Liver (tissue), 8 donors: ENCODE measurements at regions not wholly inside any gene's neighbourhood (a gene's known extent, or its start where the extent isn't known, plus 50 kb on each side); places are given as distances from the start of the nearest gene placed in this dataset.

Experiments
- DNase-seq: peaks from one replicate; pipeline ENCODE4 v3.0.0-alpha.2; 2017; ENCODE audit warnings: low spot score
- H3K27ac ChIP-seq, 2 donors: one replicate each; pipeline ENCODE4 v1.7.0; 2013; ENCODE audit warnings: inconsistent platforms in 2 of 2, low read length in 2 of 2, control low read depth in 1 of 2, low read depth in 1 of 2, mild to moderate bottlenecking in 1 of 2
- H3K27me3 ChIP-seq, 4 donors: one replicate each; pipeline versions ENCODE4 v1.6.1 to v1.7.0; 2013; ENCODE audit warnings: low read length in 3 of 4, inconsistent platforms in 1 of 4, mild to moderate bottlenecking in 1 of 4, moderate library complexity in 1 of 4; ENCODE audit not compliant: control insufficient read depth in 4 of 4, insufficient read depth in 4 of 4
- H3K36me3 ChIP-seq, 4 donors: one replicate each; pipeline versions ENCODE4 v1.6.1 to v1.7.0; 2013; ENCODE audit warnings: low read length in 3 of 4, mild to moderate bottlenecking in 3 of 4, low read depth in 1 of 4, moderate library complexity in 1 of 4; ENCODE audit not compliant: control insufficient read depth in 4 of 4, insufficient read depth in 3 of 4
- H3K4me1 ChIP-seq, 4 donors: one replicate each; pipeline versions ENCODE4 v1.6.1 to v1.7.0; 2013; ENCODE audit warnings: low read length in 3 of 4, mild to moderate bottlenecking in 3 of 4, moderate library complexity in 1 of 4; ENCODE audit not compliant: control insufficient read depth in 4 of 4, insufficient read depth in 4 of 4
- H3K4me3 ChIP-seq, 3 donors: one replicate each; pipeline versions ENCODE4 v1.6.1 to v1.7.0; 2013; ENCODE audit warnings: low read length in 3 of 3, control low read depth in 1 of 3, low read depth in 1 of 3, mild to moderate bottlenecking in 1 of 3
- H3K9ac ChIP-seq, 2 donors: one replicate each; pipeline ENCODE4 v1.7.0; 2013; ENCODE audit warnings: low read length in 2 of 2, mild to moderate bottlenecking in 2 of 2, moderate library complexity in 2 of 2, control low read depth in 1 of 2, low read depth in 1 of 2
- H3K9me3 ChIP-seq, 4 donors: one replicate each; pipeline versions ENCODE4 v1.6.1 to v1.7.0; 2013; ENCODE audit warnings: low read length in 3 of 4; ENCODE audit not compliant: control insufficient read depth in 4 of 4
- FOXA2 ChIP-seq: IDR thresholded peaks from 2 replicates; pipeline ENCODE4 v1.6.1; 2016; ENCODE audit warnings: antibody characterized with exemption
- HNF4A ChIP-seq, 2 donors: conservative IDR thresholded peaks; 2 replicates each; pipeline ENCODE4 v1.6.1; 2016; ENCODE audit warnings: antibody characterized with exemption in 2 of 2, mild to moderate bottlenecking in 2 of 2
- JUND ChIP-seq, 2 donors: IDR thresholded peaks; 2 replicates each; pipeline ENCODE4 v1.6.1; 2016; ENCODE audit warnings: antibody characterized with exemption in 2 of 2
- MAX ChIP-seq: IDR thresholded peaks from 2 replicates; pipeline ENCODE4 v1.6.1; 2016; ENCODE audit warnings: antibody characterized with exemption
- NR2F2 ChIP-seq: IDR thresholded peaks from 2 replicates; pipeline ENCODE4 v1.6.1; 2016; ENCODE audit warnings: antibody characterized with exemption
- RXRA ChIP-seq, 2 donors: IDR thresholded peaks; 2 replicates each; pipeline ENCODE4 v1.6.1; 2017 to 2018; ENCODE audit warnings: antibody characterized with exemption in 2 of 2, mild to moderate bottlenecking in 1 of 2
- SP1 ChIP-seq: IDR thresholded peaks from 2 replicates; pipeline ENCODE4 v1.6.1; 2018; ENCODE audit warnings: antibody characterized with exemption, mild to moderate bottlenecking
- TAF1 ChIP-seq: conservative IDR thresholded peaks from 2 replicates; pipeline ENCODE4 v1.6.1; 2016; ENCODE audit warnings: antibody characterized with exemption, mild to moderate bottlenecking
- YY1 ChIP-seq: IDR thresholded peaks from 2 replicates; pipeline ENCODE4 v1.6.1; 2016; ENCODE audit warnings: antibody characterized with exemption, mild to moderate bottlenecking
- ZBTB33 ChIP-seq: IDR thresholded peaks from 2 replicates; pipeline ENCODE4 v1.6.1; 2016; ENCODE audit warnings: antibody characterized with exemption
- WGBS: extraction: QIAGEN DNeasy Blood & Tissue Kit; methylation state at CpG from one replicate; pipeline ENCODE4 v1.1.7; 2013; 5-methylcytosine and 5-hydroxymethylcytosine counted together
- TF ChIP-seq, protein P1 (sequence below): fragments of 150-350 bp; IDR thresholded peaks from 2 replicates; pipeline ENCODE4 v1.5.1; 2017; ENCODE audit warnings: improper control_type of control experiment, low read depth, low read length; ENCODE audit not compliant: missing input control
- TF ChIP-seq, protein P2 (sequence below): IDR thresholded peaks from 2 replicates; pipeline ENCODE4 v1.6.1; 2016; ENCODE audit warnings: antibody characterized with exemption, mild to moderate bottlenecking
- TF ChIP-seq, protein P3 (sequence below): IDR thresholded peaks from 2 replicates; pipeline ENCODE4 v1.6.1; 2016; ENCODE audit warnings: antibody characterized with exemption
- donor health status: healthy.
- donor health status: healthy.
- donor health status: healthy.
- donor health status: healthy.
- donor health status: healthy.

DNA sequence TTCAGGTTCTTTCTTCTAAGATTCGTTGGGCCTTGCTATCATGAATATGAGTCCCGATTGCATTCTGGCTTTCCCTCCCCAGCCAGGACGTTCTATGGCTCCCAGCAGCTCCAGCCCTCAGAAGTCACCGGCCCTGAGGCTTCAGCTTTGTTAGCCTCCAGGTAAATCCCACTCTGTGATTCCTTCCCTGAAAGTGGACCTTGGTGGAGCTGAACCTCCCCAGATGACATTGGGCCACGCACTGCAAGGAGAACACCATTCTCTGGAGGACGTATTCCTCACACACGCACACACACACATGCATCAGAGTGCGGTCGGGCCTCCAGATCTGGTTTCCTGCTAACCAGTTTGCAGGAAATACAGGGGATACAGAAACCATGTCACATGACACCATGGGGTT lies 487.3 kb upstream of the CDH4 start:
- Histone ChIP-seq H3K4me3 (no peak overlapping the region), H3K9me3 (peaks cover 0 to 5% (median 0%) of the 10 kb centered on the region in 4 donors), H3K4me1 (no peaks in the 10 kb centered on the region), H3K27ac (no peak overlapping the region), H3K9ac (no peak overlapping the region), H3K27me3 (peaks cover 0 to 3% (median 0%) of the 10 kb centered on the region in 4 donors), H3K36me3 (no peaks in the 10 kb centered on the region)
- WGBS: 74% methylated on average over 9 of the region's 9 CpGs
- no peak for TF ChIP-seq NR2F2
- DNase-seq: no peak

- DNase-seq: no peak
- H3K9me3 ChIP-seq: peaks cover 0 to 5% (median 0%) of the 10 kb centered on the region in 4 donors
- H3K4me3 ChIP-seq: no peak overlapping the region
- no peak overlapping the region for H3K9ac ChIP-seq
- 60% methylated on average over 10 of the region's 10 CpGs for WGBS
- H3K36me3 ChIP-seq: no peaks in the 10 kb centered on the region
- TF ChIP-seq RXRA (IDR thresholded peaks at IDR 0.05) (no peak), JUND (IDR thresholded peaks at IDR 0.05) (no peak), FOXA2 (no peak), NR2F2 (no peak), MAX (no peak), SP1 (no peak), TAF1 (no peak), ZBTB33 (no peak), HNF4A (conservative IDR thresholded peaks at IDR 0.05) (no peak), YY1 (no peak)
- TF ChIP-seq, protein P1, sequence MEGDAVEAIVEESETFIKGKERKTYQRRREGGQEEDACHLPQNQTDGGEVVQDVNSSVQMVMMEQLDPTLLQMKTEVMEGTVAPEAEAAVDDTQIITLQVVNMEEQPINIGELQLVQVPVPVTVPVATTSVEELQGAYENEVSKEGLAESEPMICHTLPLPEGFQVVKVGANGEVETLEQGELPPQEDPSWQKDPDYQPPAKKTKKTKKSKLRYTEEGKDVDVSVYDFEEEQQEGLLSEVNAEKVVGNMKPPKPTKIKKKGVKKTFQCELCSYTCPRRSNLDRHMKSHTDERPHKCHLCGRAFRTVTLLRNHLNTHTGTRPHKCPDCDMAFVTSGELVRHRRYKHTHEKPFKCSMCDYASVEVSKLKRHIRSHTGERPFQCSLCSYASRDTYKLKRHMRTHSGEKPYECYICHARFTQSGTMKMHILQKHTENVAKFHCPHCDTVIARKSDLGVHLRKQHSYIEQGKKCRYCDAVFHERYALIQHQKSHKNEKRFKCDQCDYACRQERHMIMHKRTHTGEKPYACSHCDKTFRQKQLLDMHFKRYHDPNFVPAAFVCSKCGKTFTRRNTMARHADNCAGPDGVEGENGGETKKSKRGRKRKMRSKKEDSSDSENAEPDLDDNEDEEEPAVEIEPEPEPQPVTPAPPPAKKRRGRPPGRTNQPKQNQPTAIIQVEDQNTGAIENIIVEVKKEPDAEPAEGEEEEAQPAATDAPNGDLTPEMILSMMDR: no peak
- TF ChIP-seq, protein P2, sequence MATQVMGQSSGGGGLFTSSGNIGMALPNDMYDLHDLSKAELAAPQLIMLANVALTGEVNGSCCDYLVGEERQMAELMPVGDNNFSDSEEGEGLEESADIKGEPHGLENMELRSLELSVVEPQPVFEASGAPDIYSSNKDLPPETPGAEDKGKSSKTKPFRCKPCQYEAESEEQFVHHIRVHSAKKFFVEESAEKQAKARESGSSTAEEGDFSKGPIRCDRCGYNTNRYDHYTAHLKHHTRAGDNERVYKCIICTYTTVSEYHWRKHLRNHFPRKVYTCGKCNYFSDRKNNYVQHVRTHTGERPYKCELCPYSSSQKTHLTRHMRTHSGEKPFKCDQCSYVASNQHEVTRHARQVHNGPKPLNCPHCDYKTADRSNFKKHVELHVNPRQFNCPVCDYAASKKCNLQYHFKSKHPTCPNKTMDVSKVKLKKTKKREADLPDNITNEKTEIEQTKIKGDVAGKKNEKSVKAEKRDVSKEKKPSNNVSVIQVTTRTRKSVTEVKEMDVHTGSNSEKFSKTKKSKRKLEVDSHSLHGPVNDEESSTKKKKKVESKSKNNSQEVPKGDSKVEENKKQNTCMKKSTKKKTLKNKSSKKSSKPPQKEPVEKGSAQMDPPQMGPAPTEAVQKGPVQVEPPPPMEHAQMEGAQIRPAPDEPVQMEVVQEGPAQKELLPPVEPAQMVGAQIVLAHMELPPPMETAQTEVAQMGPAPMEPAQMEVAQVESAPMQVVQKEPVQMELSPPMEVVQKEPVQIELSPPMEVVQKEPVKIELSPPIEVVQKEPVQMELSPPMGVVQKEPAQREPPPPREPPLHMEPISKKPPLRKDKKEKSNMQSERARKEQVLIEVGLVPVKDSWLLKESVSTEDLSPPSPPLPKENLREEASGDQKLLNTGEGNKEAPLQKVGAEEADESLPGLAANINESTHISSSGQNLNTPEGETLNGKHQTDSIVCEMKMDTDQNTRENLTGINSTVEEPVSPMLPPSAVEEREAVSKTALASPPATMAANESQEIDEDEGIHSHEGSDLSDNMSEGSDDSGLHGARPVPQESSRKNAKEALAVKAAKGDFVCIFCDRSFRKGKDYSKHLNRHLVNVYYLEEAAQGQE: no peak
- TF ChIP-seq, protein P3, sequence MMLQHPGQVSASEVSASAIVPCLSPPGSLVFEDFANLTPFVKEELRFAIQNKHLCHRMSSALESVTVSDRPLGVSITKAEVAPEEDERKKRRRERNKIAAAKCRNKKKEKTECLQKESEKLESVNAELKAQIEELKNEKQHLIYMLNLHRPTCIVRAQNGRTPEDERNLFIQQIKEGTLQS: no peak
- H3K27ac ChIP-seq: no peak overlapping the region
- peaks cover 0 to 3% (median 0%) of the 10 kb centered on the region in 4 donors for H3K27me3 ChIP-seq
- H3K4me1 ChIP-seq: no peaks in the 10 kb centered on the region
These were observed 486.1 kb upstream of the CDH4 start for GRCh38 chr20:60765821-60766403.
